ENCODE measurements at regions not wholly inside any gene's neighbourhood (a gene's known extent, or its start where the extent isn't known, plus 50 kb on each side); places are given as distances from the start of the nearest gene placed in this dataset.
A peak's percentile ranks its signal among the peaks of the same experiment; 100 is the strongest.

DNA sequence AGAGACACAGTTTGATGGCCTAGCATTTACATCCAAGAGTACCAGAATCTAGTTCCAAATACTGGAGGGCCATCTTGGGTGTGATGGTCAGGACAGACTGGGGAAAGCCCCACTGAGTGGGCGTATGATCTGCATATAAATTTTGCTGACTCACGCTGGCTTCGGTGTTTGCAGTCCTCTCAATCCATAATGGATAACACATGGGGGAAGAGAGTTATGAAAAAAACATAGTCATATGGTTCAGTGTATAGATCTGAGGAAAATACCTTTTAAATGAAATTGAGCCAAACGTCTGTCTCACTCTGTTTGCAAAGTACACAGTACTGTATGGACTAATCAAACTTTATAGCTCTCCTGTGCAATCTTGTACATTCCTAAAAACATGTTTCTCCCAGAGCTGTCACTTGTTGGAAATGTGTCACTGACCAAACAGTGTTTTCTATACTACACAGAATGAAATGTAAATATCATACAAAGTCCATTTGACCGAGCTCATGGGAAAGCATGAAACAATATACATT, 125.3 kb upstream of the THBS1 start (continued):
- TF ChIP-seq TCF7 (IDR thresholded peaks at IDR 0.05; ENCODE audit: low read depth) (peak; percentile 44; the same call in 1 of the 2 replicates), SP1 (IDR thresholded peaks at IDR 0.05) (no peak), SP1 (CRISPR knock-in tag; IDR thresholded peaks at IDR 0.05) (no peak), ISL2 (CRISPR knock-in tag; IDR thresholded peaks at IDR 0.05) (peak; percentile 71; the same call in 1 of the 2 replicates), ZFP41 (CRISPR knock-in tag; IDR thresholded peaks at IDR 0.05; ENCODE audit: borderline replicate concordance) (no peak), JUN (CRISPR knock-in tag; IDR thresholded peaks at IDR 0.05) (peak; percentile 38; the same call in 1 of the 2 replicates), CHD4 (IDR thresholded peaks at IDR 0.05; ENCODE audit: borderline replicate concordance, low read length) (no peak), HDAC1 (CRISPR knock-in tag; IDR thresholded peaks at IDR 0.05) (no peak), ZZZ3 (CRISPR knock-in tag; IDR thresholded peaks at IDR 0.05; ENCODE audit: borderline replicate concordance) (no peak), PHF21A (CRISPR knock-in tag; IDR thresholded peaks at IDR 0.05) (0 out of 2 replicates have a peak, but pooled peaks have one; percentile 15), GATAD2A (CRISPR knock-in tag; IDR thresholded peaks at IDR 0.05) (peak; percentile 87), MBNL3 (CRISPR knock-in tag; conservative IDR thresholded peaks at IDR 0.05) (no peak), MIER2 (CRISPR knock-in tag; IDR thresholded peaks at IDR 0.05) (no peak), CREB1 (IDR thresholded peaks at IDR 0.05) (no peak), CREB1 (CRISPR knock-in tag; IDR thresholded peaks at IDR 0.05) (0 out of 2 replicates have a peak, but pooled peaks have one; percentile 35), ZNF766 (CRISPR knock-in tag; IDR thresholded peaks at IDR 0.05; ENCODE audit: borderline replicate concordance) (no peak), FOXA1 (IDR thresholded peaks at IDR 0.05) (peak; percentile 90), FOXA1 (CRISPR knock-in tag; IDR thresholded peaks at IDR 0.05) (peak; percentile 78), MAFF (IDR thresholded peaks at IDR 0.05; ENCODE audit: low read depth, low read length) (peak; percentile 91), FOXK2 (IDR thresholded peaks at IDR 0.05) (0 out of 2 replicates have a peak, but pooled peaks have one; percentile 26)
- TF ChIP-seq, protein P1, sequence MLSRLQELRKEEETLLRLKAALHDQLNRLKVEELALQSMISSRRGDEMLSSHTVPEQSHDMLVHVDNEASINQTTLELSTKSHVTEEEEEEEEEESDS (CRISPR knock-in tag; IDR thresholded peaks at IDR 0.05; ENCODE audit: borderline replicate concordance) = no peak
- TF ChIP-seq, protein P2, sequence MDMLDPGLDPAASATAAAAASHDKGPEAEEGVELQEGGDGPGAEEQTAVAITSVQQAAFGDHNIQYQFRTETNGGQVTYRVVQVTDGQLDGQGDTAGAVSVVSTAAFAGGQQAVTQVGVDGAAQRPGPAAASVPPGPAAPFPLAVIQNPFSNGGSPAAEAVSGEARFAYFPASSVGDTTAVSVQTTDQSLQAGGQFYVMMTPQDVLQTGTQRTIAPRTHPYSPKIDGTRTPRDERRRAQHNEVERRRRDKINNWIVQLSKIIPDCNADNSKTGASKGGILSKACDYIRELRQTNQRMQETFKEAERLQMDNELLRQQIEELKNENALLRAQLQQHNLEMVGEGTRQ (IDR thresholded peaks at IDR 0.05; ENCODE audit: low read depth, low read length) = no peak
- TF ChIP-seq, protein P2 (CRISPR knock-in tag; IDR thresholded peaks at IDR 0.05; ENCODE audit: borderline replicate concordance) = no peak
- TF ChIP-seq, protein P3, sequence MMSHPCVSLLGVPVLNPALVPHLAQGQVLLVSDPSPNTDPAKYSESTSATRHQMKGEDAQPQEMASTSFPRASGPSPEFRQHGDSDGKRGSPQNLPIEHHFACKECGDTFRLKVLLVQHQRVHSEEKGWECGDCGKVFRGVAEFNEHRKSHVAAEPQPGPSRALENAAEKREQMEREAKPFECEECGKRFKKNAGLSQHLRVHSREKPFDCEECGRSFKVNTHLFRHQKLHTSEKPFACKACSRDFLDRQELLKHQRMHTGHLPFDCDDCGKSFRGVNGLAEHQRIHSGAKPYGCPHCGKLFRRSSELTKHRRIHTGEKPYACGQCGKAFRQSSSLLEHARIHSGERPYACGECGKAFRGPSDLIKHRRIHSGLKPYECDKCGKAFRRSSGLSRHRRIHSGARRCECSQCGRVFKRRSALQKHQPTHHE (CRISPR knock-in tag; IDR thresholded peaks at IDR 0.05; ENCODE audit: borderline replicate concordance) = no peak
- TF ChIP-seq, protein P4, sequence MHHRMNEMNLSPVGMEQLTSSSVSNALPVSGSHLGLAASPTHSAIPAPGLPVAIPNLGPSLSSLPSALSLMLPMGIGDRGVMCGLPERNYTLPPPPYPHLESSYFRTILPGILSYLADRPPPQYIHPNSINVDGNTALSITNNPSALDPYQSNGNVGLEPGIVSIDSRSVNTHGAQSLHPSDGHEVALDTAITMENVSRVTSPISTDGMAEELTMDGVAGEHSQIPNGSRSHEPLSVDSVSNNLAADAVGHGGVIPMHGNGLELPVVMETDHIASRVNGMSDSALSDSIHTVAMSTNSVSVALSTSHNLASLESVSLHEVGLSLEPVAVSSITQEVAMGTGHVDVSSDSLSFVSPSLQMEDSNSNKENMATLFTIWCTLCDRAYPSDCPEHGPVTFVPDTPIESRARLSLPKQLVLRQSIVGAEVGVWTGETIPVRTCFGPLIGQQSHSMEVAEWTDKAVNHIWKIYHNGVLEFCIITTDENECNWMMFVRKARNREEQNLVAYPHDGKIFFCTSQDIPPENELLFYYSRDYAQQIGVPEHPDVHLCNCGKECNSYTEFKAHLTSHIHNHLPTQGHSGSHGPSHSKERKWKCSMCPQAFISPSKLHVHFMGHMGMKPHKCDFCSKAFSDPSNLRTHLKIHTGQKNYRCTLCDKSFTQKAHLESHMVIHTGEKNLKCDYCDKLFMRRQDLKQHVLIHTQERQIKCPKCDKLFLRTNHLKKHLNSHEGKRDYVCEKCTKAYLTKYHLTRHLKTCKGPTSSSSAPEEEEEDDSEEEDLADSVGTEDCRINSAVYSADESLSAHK (CRISPR knock-in tag; IDR thresholded peaks at IDR 0.05; ENCODE audit: borderline replicate concordance) = no peak
- TF ChIP-seq, protein P5, sequence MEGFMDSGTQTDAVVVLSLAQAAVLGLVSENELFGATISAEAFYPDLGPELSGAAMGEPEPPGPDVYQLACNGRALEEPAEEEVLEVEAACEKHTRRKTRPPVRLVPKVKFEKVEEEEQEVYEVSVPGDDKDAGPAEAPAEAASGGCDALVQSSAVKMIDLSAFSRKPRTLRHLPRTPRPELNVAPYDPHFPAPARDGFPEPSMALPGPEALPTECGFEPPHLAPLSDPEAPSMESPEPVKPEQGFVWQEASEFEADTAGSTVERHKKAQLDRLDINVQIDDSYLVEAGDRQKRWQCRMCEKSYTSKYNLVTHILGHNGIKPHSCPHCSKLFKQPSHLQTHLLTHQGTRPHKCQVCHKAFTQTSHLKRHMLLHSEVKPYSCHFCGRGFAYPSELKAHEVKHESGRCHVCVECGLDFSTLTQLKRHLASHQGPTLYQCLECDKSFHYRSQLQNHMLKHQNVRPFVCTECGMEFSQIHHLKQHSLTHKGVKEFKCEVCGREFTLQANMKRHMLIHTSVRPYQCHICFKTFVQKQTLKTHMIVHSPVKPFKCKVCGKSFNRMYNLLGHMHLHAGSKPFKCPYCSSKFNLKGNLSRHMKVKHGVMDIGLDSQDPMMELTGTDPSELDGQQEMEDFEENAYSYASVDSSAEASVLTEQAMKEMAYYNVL (CRISPR knock-in tag; IDR thresholded peaks at IDR 0.05; ENCODE audit: borderline replicate concordance) = 0 out of 2 replicates have a peak, but pooled peaks have one; percentile 44
